ENCODE measurements at regions not wholly inside any gene's neighbourhood (a gene's known extent, or its start where the extent isn't known, plus 50 kb on each side); places are given as distances from the start of the nearest gene placed in this dataset.
"Not testable (repeated sequence)": the region's sequence is repeated elsewhere in the genome, so short reads cannot be mapped to it uniquely, and the experiment has no call there.

GRCh38 chr6:74578339-74578738, 627.5 kb downstream of the COL12A1 start:
- Histone ChIP-seq H3K4me3 (ENCODE audit: low read depth in 1 of 2, low read length in 2 of 2) (no peak overlapping the region), H3K4me1 (ENCODE audit: control insufficient read depth in 2 of 2, insufficient read depth in 2 of 2, low read length in 1 of 2) (no peaks in the 10 kb centered on the region), H3K9me3 (ENCODE audit: control insufficient read depth in 2 of 2, insufficient read depth in 1 of 2, low read depth in 1 of 2, low read length in 1 of 2) (no peaks in the 10 kb centered on the region), H3K36me3 (ENCODE audit: control insufficient read depth in 2 of 2, insufficient read depth in 2 of 2, low read length in 1 of 2) (no peaks in the 10 kb centered on the region), H3K27ac (ENCODE audit: low read depth in 2 of 2, low read length in 1 of 2) (no peak overlapping the region), H3K27me3 (ENCODE audit: control insufficient read depth in 1 of 2, insufficient read depth in 2 of 2, low read length in 2 of 2) (no peaks in the 10 kb centered on the region)

DNA sequence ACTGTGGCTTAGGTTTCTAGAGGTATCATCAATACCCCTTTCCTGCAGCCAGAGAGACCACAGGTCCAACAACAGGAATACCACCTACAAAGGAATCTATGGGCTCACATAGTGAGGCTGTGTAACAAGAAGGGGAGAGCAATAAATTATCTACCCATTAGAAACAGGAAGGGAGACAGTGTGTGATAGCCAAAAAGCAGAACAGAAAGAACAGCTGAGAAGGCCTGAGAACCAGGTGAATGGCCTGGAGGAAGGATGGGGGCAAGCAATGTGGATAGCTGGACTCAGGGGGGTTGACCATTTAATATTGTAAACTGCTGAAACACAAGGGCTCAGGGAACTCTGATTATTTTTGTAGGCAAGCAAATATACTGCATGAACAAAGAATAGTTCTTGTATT, 628.2 kb downstream of the COL12A1 start:
- no peaks in the 10 kb centered on the region for H3K27me3 ChIP-seq (ENCODE audit: control insufficient read depth in 1 of 2, insufficient read depth in 2 of 2, low read length in 2 of 2)
- no peak overlapping the region for H3K4me3 ChIP-seq (ENCODE audit: low read depth in 1 of 2, low read length in 2 of 2)
- no peaks in the 10 kb centered on the region for H3K4me1 ChIP-seq (ENCODE audit: control insufficient read depth in 2 of 2, insufficient read depth in 2 of 2, low read length in 1 of 2)
- H3K9me3 ChIP-seq (ENCODE audit: control insufficient read depth in 2 of 2, insufficient read depth in 1 of 2, low read depth in 1 of 2, low read length in 1 of 2): no peaks in the 10 kb centered on the region
- H3K27ac ChIP-seq (ENCODE audit: low read depth in 2 of 2, low read length in 1 of 2): no peak overlapping the region
- H3K36me3 ChIP-seq (ENCODE audit: control insufficient read depth in 2 of 2, insufficient read depth in 2 of 2, low read length in 1 of 2): no peaks in the 10 kb centered on the region

DNA sequence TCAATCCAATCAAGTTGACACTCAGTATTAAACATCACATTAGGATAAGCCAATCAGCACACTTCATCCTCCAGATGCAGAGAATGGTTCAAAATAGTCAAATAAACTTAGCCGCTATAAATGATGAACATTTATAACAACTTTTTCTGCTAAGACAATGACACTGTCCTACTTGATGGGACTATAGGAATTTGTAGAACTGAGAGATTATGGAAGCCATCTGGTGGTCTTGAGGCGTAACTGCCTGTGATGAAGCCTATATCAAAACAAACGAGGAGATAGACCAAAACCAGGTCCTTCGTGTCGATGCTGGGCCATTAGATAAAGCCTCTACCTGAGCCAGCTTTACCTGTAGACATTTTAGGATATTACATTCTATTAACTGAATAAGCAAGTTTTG, 631.1 kb downstream of the COL12A1 start:
- Histone ChIP-seq H3K4me3 (ENCODE audit: low read depth in 1 of 2, low read length in 2 of 2) (no peak overlapping the region), H3K27me3 (ENCODE audit: control insufficient read depth in 1 of 2, insufficient read depth in 2 of 2, low read length in 2 of 2) (no peaks in the 10 kb centered on the region), H3K9me3 (ENCODE audit: control insufficient read depth in 2 of 2, insufficient read depth in 1 of 2, low read depth in 1 of 2, low read length in 1 of 2) (no peaks in the 10 kb centered on the region), H3K4me1 (ENCODE audit: control insufficient read depth in 2 of 2, insufficient read depth in 2 of 2, low read length in 1 of 2) (no peaks in the 10 kb centered on the region), H3K27ac (ENCODE audit: low read depth in 2 of 2, low read length in 1 of 2) (no peak overlapping the region), H3K36me3 (ENCODE audit: control insufficient read depth in 2 of 2, insufficient read depth in 2 of 2, low read length in 1 of 2) (no peaks in the 10 kb centered on the region)
- WGBS, 2 donors: 61 to 71% methylated on average over 5 of the region's 5 CpGs

DNA sequence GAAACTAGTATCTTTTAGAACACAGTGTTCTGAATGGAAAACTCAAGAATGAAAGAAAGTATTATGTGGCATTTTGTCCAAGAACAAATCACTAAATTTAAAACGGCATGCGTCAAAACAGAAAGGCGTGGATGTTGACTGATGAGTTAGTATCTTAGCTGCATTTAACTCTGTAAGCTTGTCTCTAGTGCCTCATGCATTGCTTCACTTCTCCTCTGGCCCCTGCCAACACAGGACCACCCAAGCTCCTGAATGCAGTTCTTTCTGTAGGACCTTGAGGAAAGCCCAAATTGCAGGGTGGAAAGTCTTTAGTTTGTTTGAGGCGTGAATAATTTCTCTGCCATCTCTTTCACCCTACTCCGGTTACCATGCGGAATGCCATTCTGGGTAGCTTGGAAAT, 632.2 kb downstream of the COL12A1 start:
- 82 to 84% methylated on average over 6 of the region's 6 CpGs for WGBS, 2 donors
- no peaks in the 10 kb centered on the region for H3K36me3 ChIP-seq (ENCODE audit: control insufficient read depth in 2 of 2, insufficient read depth in 2 of 2, low read length in 1 of 2)
- no peak overlapping the region for H3K27ac ChIP-seq (ENCODE audit: low read depth in 2 of 2, low read length in 1 of 2)
- H3K4me1 ChIP-seq (ENCODE audit: control insufficient read depth in 2 of 2, insufficient read depth in 2 of 2, low read length in 1 of 2): no peaks in the 10 kb centered on the region
- H3K4me3 ChIP-seq (ENCODE audit: low read depth in 1 of 2, low read length in 2 of 2): no peak overlapping the region
- H3K27me3 ChIP-seq (ENCODE audit: control insufficient read depth in 1 of 2, insufficient read depth in 2 of 2, low read length in 2 of 2): no peaks in the 10 kb centered on the region
- H3K9me3 ChIP-seq (ENCODE audit: control insufficient read depth in 2 of 2, insufficient read depth in 1 of 2, low read depth in 1 of 2, low read length in 1 of 2): no peaks in the 10 kb centered on the region

GRCh38 chr6:74570044-74570443, 635.8 kb downstream of the COL12A1 start:
- no peaks in the 10 kb centered on the region for H3K4me1 ChIP-seq (ENCODE audit: control insufficient read depth in 2 of 2, insufficient read depth in 2 of 2, low read length in 1 of 2)
- H3K27me3 ChIP-seq (ENCODE audit: control insufficient read depth in 1 of 2, insufficient read depth in 2 of 2, low read length in 2 of 2): no peaks in the 10 kb centered on the region
- no peaks in the 10 kb centered on the region for H3K9me3 ChIP-seq (ENCODE audit: control insufficient read depth in 2 of 2, insufficient read depth in 1 of 2, low read depth in 1 of 2, low read length in 1 of 2)
- H3K4me3 ChIP-seq (ENCODE audit: low read depth in 1 of 2, low read length in 2 of 2): no peak overlapping the region
- H3K36me3 ChIP-seq (ENCODE audit: control insufficient read depth in 2 of 2, insufficient read depth in 2 of 2, low read length in 1 of 2): no peaks in the 10 kb centered on the region
- H3K27ac ChIP-seq (ENCODE audit: low read depth in 2 of 2, low read length in 1 of 2): no peak overlapping the region
- 86 to 87% methylated on average over 1 of the region's 1 CpG for WGBS, 2 donors

- Histone ChIP-seq H3K4me3 (ENCODE audit: low read depth in 1 of 2, low read length in 2 of 2) (no peak overlapping the region), H3K4me1 (ENCODE audit: control insufficient read depth in 2 of 2, insufficient read depth in 2 of 2, low read length in 1 of 2) (no peaks in the 10 kb centered on the region), H3K9me3 (ENCODE audit: control insufficient read depth in 2 of 2, insufficient read depth in 1 of 2, low read depth in 1 of 2, low read length in 1 of 2) (no peaks in the 10 kb centered on the region), H3K27me3 (ENCODE audit: control insufficient read depth in 1 of 2, insufficient read depth in 2 of 2, low read length in 2 of 2) (no peaks in the 10 kb centered on the region), H3K36me3 (ENCODE audit: control insufficient read depth in 2 of 2, insufficient read depth in 2 of 2, low read length in 1 of 2) (no peaks in the 10 kb centered on the region), H3K27ac (ENCODE audit: low read depth in 2 of 2, low read length in 1 of 2) (no peak overlapping the region)
- 59 to 67% methylated on average over 6 of the region's 6 CpGs for WGBS, 2 donors
Observed at GRCh38 chr6:74568861-74569260, 637.0 kb downstream of the COL12A1 start.

DNA sequence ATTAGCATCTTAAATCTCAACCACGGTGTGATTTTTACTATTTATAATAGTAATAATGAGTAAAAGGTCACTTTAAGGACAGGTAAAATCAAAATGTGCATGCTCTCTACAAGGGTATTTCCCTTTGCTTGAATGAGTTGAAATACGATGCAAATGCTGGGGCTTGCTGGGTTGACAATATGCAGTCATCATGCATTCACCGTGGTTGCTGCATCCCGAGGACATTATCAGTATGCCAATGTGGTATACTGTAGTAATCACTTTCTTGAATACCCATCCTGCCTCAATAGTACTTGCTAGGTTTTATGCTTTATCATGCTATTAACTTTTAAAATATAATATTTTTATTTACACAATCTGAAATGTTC, 637.9 kb downstream of the COL12A1 start:
- not testable (repeated sequence) for H3K4me1 ChIP-seq (ENCODE audit: control insufficient read depth in 2 of 2, insufficient read depth in 2 of 2, low read length in 1 of 2); H3K27me3 ChIP-seq (ENCODE audit: control insufficient read depth in 1 of 2, insufficient read depth in 2 of 2, low read length in 2 of 2); H3K9me3 ChIP-seq (ENCODE audit: control insufficient read depth in 2 of 2, insufficient read depth in 1 of 2, low read depth in 1 of 2, low read length in 1 of 2); H3K36me3 ChIP-seq (ENCODE audit: control insufficient read depth in 2 of 2, insufficient read depth in 2 of 2, low read length in 1 of 2); H3K4me3 ChIP-seq (ENCODE audit: low read depth in 1 of 2, low read length in 2 of 2); H3K27ac ChIP-seq (ENCODE audit: low read depth in 2 of 2, low read length in 1 of 2)
- WGBS, 2 donors: 88 to 91% methylated on average over 4 of the region's 4 CpGs

- H3K4me1 ChIP-seq (ENCODE audit: control insufficient read depth in 2 of 2, insufficient read depth in 2 of 2, low read length in 1 of 2): no peaks in the 10 kb centered on the region
- 91 to 93% methylated on average over 7 of the region's 7 CpGs for WGBS, 2 donors
Observed at GRCh38 chr6:74567281-74567922, 638.5 kb downstream of the COL12A1 start.

GRCh38 chr6:74557236-74557635, 648.6 kb downstream of the COL12A1 start:
- Histone ChIP-seq H3K27me3 (ENCODE audit: control insufficient read depth in 1 of 2, insufficient read depth in 2 of 2, low read length in 2 of 2) (no peaks in the 10 kb centered on the region), H3K36me3 (ENCODE audit: control insufficient read depth in 2 of 2, insufficient read depth in 2 of 2, low read length in 1 of 2) (no peaks in the 10 kb centered on the region), H3K9me3 (ENCODE audit: control insufficient read depth in 2 of 2, insufficient read depth in 1 of 2, low read depth in 1 of 2, low read length in 1 of 2) (no peaks in the 10 kb centered on the region), H3K27ac (ENCODE audit: low read depth in 2 of 2, low read length in 1 of 2) (no peak overlapping the region), H3K4me3 (ENCODE audit: low read depth in 1 of 2, low read length in 2 of 2) (no peak overlapping the region), H3K4me1 (ENCODE audit: control insufficient read depth in 2 of 2, insufficient read depth in 2 of 2, low read length in 1 of 2) (no peaks in the 10 kb centered on the region)

More at GRCh38 chr6:74567281-74567922, 638.5 kb downstream of the COL12A1 start:
- H3K27ac ChIP-seq (ENCODE audit: low read depth in 2 of 2, low read length in 1 of 2): no peak overlapping the region
- no peaks in the 10 kb centered on the region for H3K9me3 ChIP-seq (ENCODE audit: control insufficient read depth in 2 of 2, insufficient read depth in 1 of 2, low read depth in 1 of 2, low read length in 1 of 2)
- no peak overlapping the region for H3K4me3 ChIP-seq (ENCODE audit: low read depth in 1 of 2, low read length in 2 of 2)
- no peaks in the 10 kb centered on the region for H3K36me3 ChIP-seq (ENCODE audit: control insufficient read depth in 2 of 2, insufficient read depth in 2 of 2, low read length in 1 of 2)
- H3K27me3 ChIP-seq (ENCODE audit: control insufficient read depth in 1 of 2, insufficient read depth in 2 of 2, low read length in 2 of 2): no peaks in the 10 kb centered on the region

GRCh38 chr6:74554041-74554440, 651.8 kb downstream of the COL12A1 start:
- H3K27me3 ChIP-seq (ENCODE audit: control insufficient read depth in 1 of 2, insufficient read depth in 2 of 2, low read length in 2 of 2): no peaks in the 10 kb centered on the region

More at GRCh38 chr6:74554041-74554440, 651.8 kb downstream of the COL12A1 start:
- Histone ChIP-seq H3K4me1 (ENCODE audit: control insufficient read depth in 2 of 2, insufficient read depth in 2 of 2, low read length in 1 of 2) (no peaks in the 10 kb centered on the region), H3K27ac (ENCODE audit: low read depth in 2 of 2, low read length in 1 of 2) (no peak overlapping the region), H3K9me3 (ENCODE audit: control insufficient read depth in 2 of 2, insufficient read depth in 1 of 2, low read depth in 1 of 2, low read length in 1 of 2) (peaks cover 0 to 2% of the 10 kb centered on the region in 2 donors), H3K4me3 (ENCODE audit: low read depth in 1 of 2, low read length in 2 of 2) (no peak overlapping the region), H3K36me3 (ENCODE audit: control insufficient read depth in 2 of 2, insufficient read depth in 2 of 2, low read length in 1 of 2) (no peaks in the 10 kb centered on the region)
- 67% methylated on average over 2 of the region's 2 CpGs for WGBS, 2 donors
